NB4 (cell line): ENCODE measurements at regions not wholly inside any gene's neighbourhood (a gene's known extent, or its start where the extent isn't known, plus 50 kb on each side); places are given as distances from the start of the nearest gene placed in this dataset.

Source experiments
- DNase-seq: peaks from one replicate; pipeline ENCODE4 v3.0.0; 2010; ENCODE audit warnings: low read depth
- H3K4me3 ChIP-seq: one replicate; pipeline ENCODE4 v1.5.1; 2011; ENCODE audit warnings: mild to moderate bottlenecking, low read depth, low read length, moderate library complexity
- CTCF ChIP-seq: IDR thresholded peaks from one replicate; pipeline ENCODE4 v1.5.1; 2012; ENCODE audit warnings: low read depth, low read length
- MAX ChIP-seq: IDR thresholded peaks from 2 replicates; pipeline ENCODE4 v1.6.1; 2011; ENCODE audit warnings: low read depth, low read length
- MYC ChIP-seq: IDR thresholded peaks from 2 replicates; pipeline ENCODE4 v1.6.1; 2011; ENCODE audit warnings: low read depth, low read length
- POLR2A ChIP-seq: IDR thresholded peaks from 2 replicates; pipeline ENCODE4 v1.6.1; 2011; ENCODE audit warnings: mild to moderate bottlenecking; ENCODE audit not compliant: insufficient read length; ENCODE audit errors: extremely low read depth

- no peak for DNase-seq
- no peak for TF ChIP-seq CTCF
- no peak for TF ChIP-seq MAX
- TF ChIP-seq MYC: no peak
- no peak for TF ChIP-seq POLR2A
- H3K4me3 ChIP-seq: no peak overlapping the region
Measured at GRCh38 chr12:60836651-60837050, 1240.8 kb downstream of the SLC16A7 start.

GRCh38 chr12:60842181-60842580 lies 1246.4 kb downstream of the SLC16A7 start:
- DNase-seq: no peak
- no peak overlapping the region for H3K4me3 ChIP-seq
- TF ChIP-seq POLR2A: no peak

- no peak for TF ChIP-seq MYC
- TF ChIP-seq MAX: no peak
- TF ChIP-seq CTCF: no peak
- no peak overlapping the region for H3K4me3 ChIP-seq
- DNase-seq: no peak
Measured at GRCh38 chr12:60844101-60844500, 1248.3 kb downstream of the SLC16A7 start.

GRCh38 chr12:60844875-60845274 lies 1249.0 kb downstream of the SLC16A7 start:
- DNase-seq: no peak
- H3K4me3 ChIP-seq: no peak overlapping the region
- TF ChIP-seq MAX (no peak), MYC (no peak), CTCF (no peak), POLR2A (no peak)

- TF ChIP-seq MYC (no peak), CTCF (no peak), POLR2A (no peak), MAX (no peak)
- H3K4me3 ChIP-seq: no peak overlapping the region
- no peak for DNase-seq
Measured at GRCh38 chr12:60845696-60846095, 1249.9 kb downstream of the SLC16A7 start.

- no peak overlapping the region for H3K4me3 ChIP-seq
- TF ChIP-seq CTCF (no peak), MYC (no peak), POLR2A (no peak), MAX (no peak)
- no peak for DNase-seq
Measured at GRCh38 chr12:60847281-60847680, 1251.5 kb downstream of the SLC16A7 start.
